Activated CD8-positive, alpha-beta T cell treated with anti-CD3 and anti-CD28 coated beads, Interleukin-2, amount 10 ng/mL, durations not matched to agents 7 days and 5 days (primary cell): ENCODE measurements at regions not wholly inside any gene's neighbourhood (a gene's known extent, or its start where the extent isn't known, plus 50 kb on each side); places are given as distances from the start of the nearest gene placed in this dataset.

Source experiments
- ATAC-seq: fragments of 150-1000 bp; cut with Tn5 transposase; one replicate; pipeline ENCODE4 v1.10.0; 2021; ENCODE audit warnings: moderate library complexity
- CTCF ChIA-PET: fragments of 350-600 bp; sonication (Branson Sonifier 250); formaldehyde crosslinking; loops from one replicate; lab custom pipeline; 2021; ENCODE audit warnings: antibody characterized with exemption; lab: Charles Lee
- POLR2A ChIA-PET: fragments of 350-600 bp; sonication (Branson Sonifier 250); formaldehyde crosslinking; loops from one replicate; lab custom pipeline; 2021; ENCODE audit warnings: antibody characterized with exemption; lab: Charles Lee
- DNase-seq: peaks from one replicate; pipeline ENCODE4 v3.0.0-alpha.2; 2020
- H3K27ac Mint-ChIP-seq: one replicate; pipeline ENCODE4 v1.8.0; 2021; ENCODE audit warnings: mild to moderate bottlenecking, mixed read lengths
- H3K27me3 Mint-ChIP-seq: one replicate; pipeline ENCODE4 v1.8.0; 2021; ENCODE audit warnings: low read depth, mixed read lengths
- H3K36me3 Mint-ChIP-seq: one replicate; pipeline ENCODE4 v1.8.0; 2021; ENCODE audit warnings: low read depth, mixed read lengths
- H3K4me1 Mint-ChIP-seq: one replicate; pipeline ENCODE4 v1.8.0; 2021; ENCODE audit warnings: low read depth, mixed read lengths
- H3K4me3 Mint-ChIP-seq: one replicate; pipeline ENCODE4 v1.8.0; 2021; ENCODE audit warnings: mild to moderate bottlenecking, mixed read lengths
- H3K9me3 Mint-ChIP-seq: one replicate; pipeline ENCODE4 v1.8.0; 2022; ENCODE audit warnings: mixed read lengths; ENCODE audit not compliant: insufficient read depth

DNA sequence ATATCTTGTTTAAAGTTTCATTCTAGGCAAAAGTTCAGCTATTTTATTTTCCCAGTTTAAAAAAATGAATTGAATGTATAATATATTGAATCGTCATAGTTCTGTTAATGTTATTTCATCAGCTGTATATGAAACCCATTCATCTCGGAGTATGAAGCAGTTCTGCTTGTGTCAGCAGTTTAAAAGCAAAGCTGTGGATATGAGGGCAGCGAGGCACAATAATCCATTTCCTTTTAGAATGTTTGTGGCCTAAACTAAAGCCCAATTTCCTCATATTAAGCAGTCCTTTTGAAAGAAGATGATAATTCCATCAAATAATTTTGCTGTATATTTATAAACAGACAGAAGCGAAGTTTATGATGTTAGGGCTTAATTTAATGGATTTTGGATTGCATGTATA is 300.1 kb downstream of the SAMD5 start:
- no peak overlapping the region for H3K27ac Mint-ChIP-seq
- CTCF ChIA-PET: no interaction called here
- POLR2A ChIA-PET: no interaction called here
- no peaks in the 10 kb centered on the region for H3K4me1 Mint-ChIP-seq
- H3K27me3 Mint-ChIP-seq: no peaks in the 10 kb centered on the region
- peaks cover 12% of the 10 kb centered on the region for H3K9me3 Mint-ChIP-seq
- ATAC-seq (no peak), DNase-seq (no peak)
- H3K4me3 Mint-ChIP-seq: no peak overlapping the region
- no peaks in the 10 kb centered on the region for H3K36me3 Mint-ChIP-seq

DNA sequence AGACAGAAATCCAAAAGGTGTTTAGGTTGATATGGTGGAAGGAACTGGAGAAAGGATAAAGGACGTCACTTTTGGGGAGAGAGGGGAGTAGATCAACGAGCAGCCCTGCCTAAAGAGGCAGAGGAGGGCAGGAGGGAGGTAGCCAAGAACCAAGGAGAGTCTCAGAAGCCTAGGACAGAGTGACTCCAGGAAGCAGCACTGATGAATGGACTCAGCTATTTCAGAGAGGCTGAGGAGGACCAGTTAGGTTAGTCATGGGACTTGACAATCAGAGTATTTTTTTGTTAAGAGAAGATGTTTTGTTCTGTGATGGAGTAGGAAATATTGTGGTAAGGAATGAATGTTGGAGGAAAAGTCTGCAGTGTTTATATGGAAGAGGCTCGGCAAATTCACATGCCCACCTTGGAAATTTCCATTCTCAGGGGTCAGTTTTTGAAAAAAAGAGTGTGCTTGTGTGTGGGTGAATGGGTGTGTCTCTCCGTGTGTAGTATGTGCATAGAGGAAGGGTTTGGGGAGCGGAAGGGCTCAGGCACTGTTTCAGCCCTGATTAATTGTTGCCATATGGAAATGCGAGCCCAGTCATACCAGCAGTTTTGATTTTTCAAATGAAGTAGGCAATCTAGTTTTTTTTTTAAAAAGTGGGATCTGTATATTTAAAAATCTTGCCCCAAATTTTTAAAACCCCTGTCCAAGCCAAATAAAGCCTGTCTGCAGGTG is 303.6 kb downstream of the SAMD5 start:
- POLR2A ChIA-PET: no interaction called here
- H3K27ac Mint-ChIP-seq: no peak overlapping the region

DNA sequence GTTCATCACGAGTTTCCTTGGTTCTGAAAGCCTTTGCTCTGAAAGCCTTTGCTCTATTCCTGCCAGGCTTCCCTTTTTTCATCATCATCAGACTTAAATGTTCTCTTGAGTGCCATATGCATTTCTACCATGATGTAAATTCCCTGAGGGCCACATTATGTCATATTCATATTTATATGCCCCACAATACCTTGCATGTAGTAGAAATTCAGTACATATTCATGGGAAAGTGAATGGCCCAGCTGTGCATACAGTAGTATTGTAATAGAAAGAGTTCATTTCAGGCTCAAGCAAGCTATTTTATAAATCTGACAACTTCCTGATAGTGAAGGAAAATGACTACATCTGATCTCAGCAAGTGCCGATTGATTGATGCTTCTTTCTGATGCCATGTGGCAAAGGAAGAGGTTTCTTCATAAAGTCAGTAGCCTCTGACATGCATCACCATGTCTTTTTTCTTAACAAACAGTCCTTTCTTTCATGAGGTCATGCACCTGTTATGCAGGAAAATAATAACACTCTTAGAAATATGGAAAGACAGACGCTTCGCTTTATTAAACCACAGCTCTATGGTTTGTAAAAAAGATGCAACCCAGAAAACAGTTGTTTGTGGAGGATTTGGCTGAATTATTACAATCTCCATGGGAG is 308.7 kb downstream of the SAMD5 start:
- no peak for ATAC-seq
- CTCF ChIA-PET: no interaction called here
- Mint-ChIP-seq H3K4me1 (no peaks in the 10 kb centered on the region), H3K36me3 (no peaks in the 10 kb centered on the region), H3K27ac (no peak overlapping the region), H3K9me3 (no peaks in the 10 kb centered on the region), H3K4me3 (no peak overlapping the region), H3K27me3 (no peaks in the 10 kb centered on the region)
- POLR2A ChIA-PET: no interaction called here
- no peak for DNase-seq

More for the DNA sequence above, 303.6 kb downstream of the SAMD5 start:
- Mint-ChIP-seq H3K9me3 (no peaks in the 10 kb centered on the region), H3K4me1 (no peaks in the 10 kb centered on the region), H3K27me3 (no peaks in the 10 kb centered on the region), H3K36me3 (no peaks in the 10 kb centered on the region), H3K4me3 (no peak overlapping the region)
- DNase-seq (no peak), ATAC-seq (no peak)
- CTCF ChIA-PET: no interaction called here

DNA sequence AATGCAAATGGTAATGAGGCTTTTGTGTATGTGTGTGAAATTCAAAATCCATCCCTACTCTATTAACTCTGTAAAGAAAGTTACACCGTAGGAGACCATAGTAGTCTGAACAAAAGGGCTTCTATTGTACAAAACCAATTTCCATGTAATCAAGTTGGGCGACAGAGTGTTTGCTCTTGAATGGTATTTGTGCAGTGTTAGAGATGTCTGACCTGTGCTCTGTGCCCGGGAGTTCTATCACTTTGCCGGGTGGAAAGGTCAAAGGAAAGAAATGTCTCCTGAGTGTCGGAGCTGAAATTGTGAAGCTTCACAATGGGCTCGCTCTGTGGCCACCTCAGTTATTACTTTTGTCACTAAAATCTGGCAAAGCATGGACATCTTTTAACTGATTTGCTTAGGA is 312.0 kb downstream of the SAMD5 start:
- CTCF ChIA-PET: no interaction called here
- POLR2A ChIA-PET: no interaction called here
- DNase-seq (no peak), ATAC-seq (no peak)
- no peak overlapping the region for H3K27ac Mint-ChIP-seq
- no peaks in the 10 kb centered on the region for H3K9me3 Mint-ChIP-seq
- no peak overlapping the region for H3K4me3 Mint-ChIP-seq
- H3K4me1 Mint-ChIP-seq: no peaks in the 10 kb centered on the region
- H3K27me3 Mint-ChIP-seq: no peaks in the 10 kb centered on the region
- H3K36me3 Mint-ChIP-seq: no peaks in the 10 kb centered on the region

DNA sequence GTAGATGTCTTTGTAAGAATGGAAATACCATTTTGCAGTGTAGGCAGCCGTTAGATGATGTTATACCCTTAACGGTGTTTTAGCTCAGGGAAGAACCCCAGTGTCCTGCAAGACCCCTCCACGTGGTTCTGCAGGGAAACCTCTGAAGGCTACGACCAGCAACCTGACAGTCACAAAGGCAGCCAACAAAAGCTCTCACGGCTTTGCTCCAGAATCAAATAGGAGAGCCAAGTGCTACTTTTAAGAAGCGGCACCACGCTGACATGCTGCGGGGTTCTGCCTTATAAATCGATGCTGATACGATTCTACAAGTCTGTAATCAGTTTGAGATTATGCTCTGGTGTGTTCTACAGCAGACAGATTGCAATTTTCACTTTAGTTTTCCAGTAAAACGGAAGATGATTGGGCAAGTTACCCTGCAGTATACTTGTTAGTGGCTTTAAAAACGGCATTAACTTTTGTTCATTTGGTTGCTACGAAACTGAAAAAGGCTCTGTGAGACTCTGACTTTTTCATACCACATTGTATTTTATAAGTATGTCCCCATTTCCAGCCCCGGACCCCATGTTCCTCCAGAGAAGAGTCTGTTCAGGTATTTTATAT is 312.9 kb downstream of the SAMD5 start:
- no peaks in the 10 kb centered on the region for H3K4me1 Mint-ChIP-seq
- no peaks in the 10 kb centered on the region for H3K36me3 Mint-ChIP-seq
- CTCF ChIA-PET: no interaction called here
- no peak overlapping the region for H3K4me3 Mint-ChIP-seq
- POLR2A ChIA-PET: no interaction called here
- no peaks in the 10 kb centered on the region for H3K27me3 Mint-ChIP-seq
- no peak overlapping the region for H3K27ac Mint-ChIP-seq
- ATAC-seq (no peak), DNase-seq (no peak)
- H3K9me3 Mint-ChIP-seq: no peaks in the 10 kb centered on the region

DNA sequence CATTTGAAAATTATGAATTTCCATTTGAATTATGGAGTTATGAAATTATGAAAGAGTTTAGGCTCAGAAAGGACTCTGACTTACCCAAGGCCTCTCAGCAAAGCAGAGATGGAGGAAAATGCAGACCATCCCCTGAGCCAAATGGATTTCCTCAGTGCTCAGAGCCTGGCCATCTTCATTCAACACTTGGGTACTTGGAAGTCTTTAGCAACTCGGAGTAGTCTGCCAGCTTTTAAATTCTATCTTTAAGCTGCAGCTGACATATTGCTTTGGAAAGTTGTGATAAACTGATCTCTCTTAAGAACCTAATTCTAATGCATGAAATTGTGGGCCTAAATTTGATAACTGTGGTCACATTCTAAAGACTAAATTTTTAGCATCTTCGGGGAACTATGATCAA is 315.4 kb downstream of the SAMD5 start:
- no peak for DNase-seq
- Mint-ChIP-seq H3K4me3 (no peak overlapping the region), H3K27ac (no peak overlapping the region), H3K4me1 (no peaks in the 10 kb centered on the region), H3K27me3 (no peaks in the 10 kb centered on the region), H3K9me3 (no peaks in the 10 kb centered on the region), H3K36me3 (no peaks in the 10 kb centered on the region)
- POLR2A ChIA-PET: no interaction called here
- no peak for ATAC-seq
- CTCF ChIA-PET: no interaction called here

DNA sequence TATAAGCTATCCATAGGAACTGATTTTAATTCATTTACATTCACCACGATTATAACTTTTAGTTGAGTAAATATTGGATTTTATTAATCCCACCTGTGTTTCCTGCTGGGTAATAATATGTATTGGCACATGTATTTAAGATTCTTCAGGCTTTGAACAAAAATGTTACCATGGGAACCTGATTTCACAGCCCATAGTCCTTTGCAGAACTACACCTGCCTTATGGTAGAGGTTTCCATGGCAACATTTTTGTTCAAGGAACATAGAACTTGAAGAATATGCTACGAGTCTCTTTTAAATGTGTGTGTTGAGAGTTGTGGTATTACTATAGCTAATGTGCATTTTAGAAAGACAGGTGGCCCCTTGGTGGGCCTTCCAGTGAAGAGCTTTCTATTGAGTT is 317.4 kb downstream of the SAMD5 start:
- ATAC-seq (no peak), DNase-seq (no peak)
- ChIA-PET POLR2A (no interaction called here), CTCF (no interaction called here)
- Mint-ChIP-seq H3K27me3 (no peaks in the 10 kb centered on the region), H3K27ac (no peak overlapping the region), H3K9me3 (no peaks in the 10 kb centered on the region), H3K4me1 (no peaks in the 10 kb centered on the region), H3K4me3 (no peak overlapping the region), H3K36me3 (no peaks in the 10 kb centered on the region)

DNA sequence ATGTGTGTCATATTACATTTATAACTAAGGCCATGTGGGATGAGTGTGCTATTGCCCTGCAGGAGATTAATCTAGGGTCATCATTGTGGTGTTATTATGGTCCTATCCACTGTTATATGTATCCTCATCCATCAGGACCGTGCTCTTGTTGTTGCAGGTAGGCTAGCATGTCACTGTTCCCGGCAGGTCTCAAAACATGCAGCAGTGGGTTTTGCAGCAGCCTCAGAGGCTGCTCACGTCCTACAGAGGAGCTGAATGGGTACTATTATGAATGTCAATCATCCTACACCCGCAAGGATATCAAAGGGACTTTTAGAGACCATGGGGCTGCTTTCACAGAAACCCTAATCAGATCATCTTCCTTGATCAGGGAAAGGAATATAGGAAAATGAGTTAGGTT is 318.2 kb downstream of the SAMD5 start:
- Mint-ChIP-seq H3K9me3 (no peaks in the 10 kb centered on the region), H3K4me1 (no peaks in the 10 kb centered on the region), H3K27ac (no peak overlapping the region), H3K27me3 (no peaks in the 10 kb centered on the region), H3K36me3 (no peaks in the 10 kb centered on the region), H3K4me3 (no peak overlapping the region)
- ChIA-PET CTCF (no interaction called here), POLR2A (no interaction called here)
- DNase-seq: no peak
- no peak for ATAC-seq

DNA sequence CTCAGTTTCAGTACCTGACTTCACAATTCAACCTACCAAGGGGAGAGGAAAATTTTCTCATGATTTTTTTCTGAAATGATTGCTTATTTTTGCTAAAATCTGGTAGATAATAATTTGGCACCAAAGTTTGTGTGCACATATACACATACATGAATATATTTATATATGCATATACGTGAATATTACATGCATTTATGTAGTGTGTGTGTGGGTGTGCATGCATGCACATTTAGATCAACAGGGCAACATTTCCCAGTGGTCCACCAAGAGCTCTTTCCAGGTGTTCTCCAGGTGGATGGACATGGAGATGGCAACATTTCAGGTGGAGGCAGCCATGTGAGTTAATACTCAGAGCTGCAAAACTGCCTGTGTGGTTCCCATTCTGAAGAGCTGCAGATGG is 320.9 kb downstream of the SAMD5 start:
- ChIA-PET POLR2A (no interaction called here), CTCF (no interaction called here)
- no peaks in the 10 kb centered on the region for H3K9me3 Mint-ChIP-seq
- H3K27me3 Mint-ChIP-seq: no peaks in the 10 kb centered on the region
- DNase-seq (no peak), ATAC-seq (no peak)
- no peak overlapping the region for H3K27ac Mint-ChIP-seq
- H3K4me1 Mint-ChIP-seq: no peaks in the 10 kb centered on the region
- no peaks in the 10 kb centered on the region for H3K36me3 Mint-ChIP-seq
- H3K4me3 Mint-ChIP-seq: no peak overlapping the region

DNA sequence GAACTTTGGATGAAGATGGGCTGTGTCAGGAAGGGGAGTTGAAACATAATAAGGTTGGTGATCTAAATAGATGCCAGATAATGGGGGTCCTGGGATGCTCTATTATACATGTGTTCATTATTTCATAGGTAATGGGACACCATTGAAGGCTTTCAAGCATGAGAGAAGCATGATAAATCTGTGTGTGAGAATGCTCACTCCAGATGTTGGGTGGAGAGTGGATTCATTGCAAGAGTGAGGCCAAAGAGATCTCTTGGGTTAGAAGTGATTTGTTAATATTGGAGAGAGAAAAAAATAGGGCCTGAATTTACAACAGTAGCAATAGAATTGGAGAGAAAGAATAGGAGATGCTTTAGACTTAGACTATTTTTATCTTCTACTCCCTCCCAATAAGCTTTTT is 321.3 kb downstream of the SAMD5 start:
- ChIA-PET CTCF (no interaction called here), POLR2A (no interaction called here)
- Mint-ChIP-seq H3K36me3 (no peaks in the 10 kb centered on the region), H3K27me3 (no peaks in the 10 kb centered on the region), H3K27ac (no peak overlapping the region), H3K4me1 (no peaks in the 10 kb centered on the region), H3K4me3 (no peak overlapping the region), H3K9me3 (no peaks in the 10 kb centered on the region)
- ATAC-seq (no peak), DNase-seq (no peak)

DNA sequence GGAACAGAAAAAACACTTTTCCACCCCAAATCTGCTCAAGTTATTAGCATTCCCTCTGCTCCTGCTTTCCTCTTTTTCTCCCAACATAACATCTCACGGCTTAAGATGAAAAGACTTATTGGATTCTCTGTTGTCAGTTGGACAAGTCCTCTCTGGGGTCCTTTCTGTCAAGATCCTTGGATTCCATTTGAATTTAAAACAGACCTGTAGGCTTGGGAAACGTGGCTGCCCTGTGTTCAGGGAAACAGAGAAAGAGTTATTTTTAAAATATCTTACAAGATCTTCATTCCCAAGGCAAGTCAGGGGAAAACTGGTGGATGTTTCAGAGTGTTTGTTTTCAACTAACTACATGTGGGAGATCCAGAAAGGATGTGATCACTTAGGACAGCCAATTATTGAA is 322.9 kb downstream of the SAMD5 start:
- H3K4me1 Mint-ChIP-seq: no peaks in the 10 kb centered on the region
- no peak for DNase-seq
- POLR2A ChIA-PET: no interaction called here
- no peak overlapping the region for H3K27ac Mint-ChIP-seq
- CTCF ChIA-PET: no interaction called here
- no peaks in the 10 kb centered on the region for H3K27me3 Mint-ChIP-seq
- no peak overlapping the region for H3K4me3 Mint-ChIP-seq
- H3K36me3 Mint-ChIP-seq: no peaks in the 10 kb centered on the region
- ATAC-seq: no peak
- H3K9me3 Mint-ChIP-seq: no peaks in the 10 kb centered on the region

DNA sequence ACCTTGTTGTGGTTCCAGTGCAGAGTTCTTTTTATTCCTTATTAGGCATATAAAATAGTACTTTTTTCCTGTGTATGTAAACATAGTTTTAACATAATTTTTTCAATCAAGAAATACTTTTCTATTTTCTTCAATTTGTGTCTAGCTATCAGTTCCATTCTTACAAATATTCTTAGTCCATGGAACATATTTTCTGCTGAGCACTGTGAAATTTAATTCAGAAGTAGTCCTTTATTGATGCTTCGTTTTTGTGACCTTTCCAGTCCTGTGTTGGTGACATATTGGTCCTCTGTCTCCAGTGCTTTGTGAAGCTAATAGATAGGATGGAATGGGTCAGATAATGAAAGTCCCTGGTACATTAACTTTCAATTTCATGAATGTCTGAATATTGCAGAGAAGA is 325.1 kb downstream of the SAMD5 start:
- ATAC-seq: no peak
- Mint-ChIP-seq H3K27ac (no peak overlapping the region), H3K4me3 (no peak overlapping the region), H3K36me3 (no peaks in the 10 kb centered on the region), H3K9me3 (no peaks in the 10 kb centered on the region), H3K4me1 (no peaks in the 10 kb centered on the region), H3K27me3 (no peaks in the 10 kb centered on the region)
- ChIA-PET CTCF (no interaction called here), POLR2A (no interaction called here)
- no peak for DNase-seq
